ENCODE measurements at regions not wholly inside any gene's neighbourhood (a gene's known extent, or its start where the extent isn't known, plus 50 kb on each side); places are given as distances from the start of the nearest gene placed in this dataset.
"Not testable (repeated sequence)": the region's sequence is repeated elsewhere in the genome, so short reads cannot be mapped to it uniquely, and the experiment has no call there.

DNA sequence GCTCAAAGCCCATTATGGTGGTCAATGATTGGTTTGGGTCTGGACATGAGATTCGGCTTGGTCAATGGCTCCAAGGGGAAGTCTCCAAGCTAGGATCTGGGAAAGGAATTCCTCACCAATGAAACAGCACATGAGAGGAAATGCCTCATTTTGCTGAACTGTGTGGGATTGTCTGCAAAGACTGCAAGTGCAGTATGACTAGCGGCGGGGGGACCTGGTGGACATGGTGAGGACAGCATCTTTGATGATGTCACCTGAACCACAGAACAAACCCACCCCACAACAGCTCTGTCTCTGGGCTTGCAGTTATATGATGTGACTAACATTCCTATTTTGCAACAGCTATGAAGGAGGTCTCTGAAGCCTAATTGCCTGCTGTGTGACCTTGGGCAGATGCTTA lies 50.6 kb upstream of the NKD1 start:
- DNase-seq = no peak

DNA sequence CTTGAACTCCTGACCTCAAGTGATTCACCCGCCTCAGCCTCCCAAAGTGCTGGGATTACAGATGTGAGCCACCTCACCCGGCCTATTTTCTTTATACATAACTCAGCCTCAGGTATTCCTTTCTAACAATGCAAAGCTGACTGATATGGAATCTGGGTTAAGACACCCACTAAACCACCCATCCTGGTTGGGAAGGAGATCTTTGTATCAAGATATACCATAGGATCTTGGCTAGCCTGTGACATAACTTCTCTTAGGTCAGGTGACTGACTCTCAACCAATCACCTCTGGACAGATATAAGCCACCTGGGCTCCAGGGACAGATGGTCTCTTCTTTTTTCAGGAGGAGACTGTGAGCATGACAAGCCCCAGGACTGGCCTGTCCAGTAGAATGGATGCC lies 51.2 kb upstream of the NKD1 start:
- DNase-seq = no peak

DNA sequence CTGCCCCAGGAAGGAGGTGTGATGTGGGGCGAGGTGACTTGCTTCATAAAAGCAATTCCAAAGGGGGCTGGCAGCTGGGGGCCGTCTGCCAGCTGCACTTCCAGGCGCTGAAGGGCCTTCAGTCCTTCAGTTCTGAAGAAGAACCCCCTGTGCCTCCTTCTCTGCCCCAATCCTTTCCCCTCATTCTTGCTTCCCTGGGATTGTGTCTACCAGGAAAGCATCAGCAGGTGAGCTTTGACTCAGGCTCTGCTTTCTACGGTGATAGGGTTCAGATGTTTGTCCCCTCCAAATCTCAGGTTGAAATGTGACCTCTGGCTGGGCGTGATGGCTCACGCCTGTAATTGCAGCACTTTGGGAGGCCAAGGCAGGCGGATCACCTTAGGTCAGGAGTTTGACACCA lies 52.5 kb upstream of the NKD1 start:
- no peak for DNase-seq

DNA sequence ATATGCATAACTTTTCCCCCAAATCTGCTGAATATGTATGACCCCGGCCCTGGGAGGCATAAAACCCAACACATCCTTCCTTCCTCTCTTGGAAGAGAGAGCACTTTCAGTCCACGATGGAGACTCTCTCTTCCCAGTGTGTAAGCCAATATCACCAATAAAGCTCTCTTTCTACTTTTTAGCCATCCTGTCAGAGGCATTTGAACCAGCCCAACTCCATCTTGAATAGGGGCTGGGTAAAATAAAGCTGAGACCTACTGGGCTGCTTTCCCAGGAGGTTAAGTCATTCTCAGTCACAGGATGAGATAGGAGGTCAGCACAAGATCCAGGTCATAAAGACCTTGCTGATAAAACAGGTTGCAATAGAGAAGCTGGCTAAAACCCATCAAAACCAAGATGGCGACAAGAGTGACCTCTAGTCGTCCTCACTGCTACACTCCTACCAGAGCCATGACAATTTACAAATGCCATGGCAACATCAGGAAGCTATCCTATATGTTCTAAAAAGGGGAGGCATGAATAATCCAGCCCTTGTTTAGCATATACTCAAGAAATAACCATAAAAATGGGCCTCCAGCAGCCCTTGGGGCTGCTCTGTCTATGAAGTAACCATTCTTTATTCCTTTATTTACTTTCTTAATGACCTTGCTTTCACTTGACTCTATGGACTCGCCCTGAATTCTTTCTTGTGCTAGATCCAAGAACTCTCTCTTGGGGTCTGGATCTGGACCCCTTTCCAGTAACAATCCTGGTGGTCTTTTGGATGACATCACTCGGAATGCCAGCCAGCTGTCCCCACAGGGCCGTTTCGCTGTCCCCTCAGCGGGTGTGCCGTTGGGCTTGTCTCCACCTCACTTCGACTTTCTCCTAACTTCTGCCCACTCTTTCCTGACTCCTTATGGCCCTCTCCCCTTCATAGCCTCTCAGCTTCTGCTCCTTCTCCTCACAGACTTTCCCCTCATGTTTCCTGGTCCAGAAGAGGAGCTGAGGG lies 53.4 kb upstream of the NKD1 start:
- DNase-seq = no peak

DNA sequence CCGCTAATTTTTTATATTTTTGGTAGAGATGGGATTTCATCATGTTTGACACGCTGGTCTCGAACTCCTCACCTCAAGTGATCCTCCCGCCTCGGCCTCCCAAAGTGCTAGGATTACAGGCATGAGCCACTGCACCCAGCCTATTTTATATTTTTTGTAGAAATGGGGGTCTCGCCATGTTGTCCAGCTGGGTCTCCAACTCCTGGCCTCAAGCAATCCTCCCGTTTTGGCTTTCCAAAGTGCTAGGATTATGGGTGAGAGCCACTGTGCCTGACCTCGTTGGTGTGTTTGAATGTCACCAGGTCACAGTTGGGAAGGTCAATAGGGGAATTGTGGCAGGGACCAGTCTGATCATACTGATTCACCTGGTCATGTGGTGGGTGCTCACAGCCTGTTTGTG lies 56.7 kb upstream of the NKD1 start:
- DNase-seq = no peak

DNA sequence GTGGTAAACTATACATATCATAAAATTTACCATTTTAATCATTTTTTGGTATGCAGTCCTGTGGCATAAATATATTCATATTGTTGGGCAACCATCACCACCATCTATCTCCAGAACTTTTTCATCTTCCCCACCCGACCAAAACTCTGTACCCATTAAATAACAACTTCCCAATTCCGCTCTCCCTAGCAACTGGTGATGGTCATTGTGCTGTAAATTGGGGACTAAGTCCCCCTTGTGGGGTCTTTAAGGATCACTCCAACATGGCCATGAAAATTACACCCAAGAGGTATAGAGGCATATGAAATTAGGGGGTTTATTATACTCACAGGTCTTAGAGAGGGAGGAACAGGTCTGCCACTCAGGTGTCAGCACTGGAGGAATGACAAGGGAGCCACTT lies 57.4 kb upstream of the NKD1 start:
- DNase-seq = no peak

DNA sequence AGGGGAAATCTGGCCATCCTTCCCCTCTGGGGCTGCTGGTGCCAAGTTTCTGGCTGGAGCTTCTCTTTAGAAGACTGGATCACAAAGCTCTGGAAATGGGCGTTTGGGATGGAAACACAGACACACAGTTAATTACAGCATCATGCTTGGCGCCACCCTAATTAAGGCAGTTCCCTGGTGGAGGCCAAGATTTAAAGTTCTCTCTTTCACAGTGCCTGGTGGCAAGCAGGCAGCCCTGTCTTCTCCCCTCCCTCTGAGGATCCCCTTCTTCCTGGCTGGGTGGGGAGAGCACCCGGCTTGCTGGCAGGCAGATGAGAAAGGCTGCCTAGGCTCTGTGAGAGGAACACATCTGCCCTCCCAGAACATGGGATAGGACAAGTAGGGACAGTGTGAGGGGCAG lies 59.0 kb upstream of the NKD1 start:
- DNase-seq = no peak

DNA sequence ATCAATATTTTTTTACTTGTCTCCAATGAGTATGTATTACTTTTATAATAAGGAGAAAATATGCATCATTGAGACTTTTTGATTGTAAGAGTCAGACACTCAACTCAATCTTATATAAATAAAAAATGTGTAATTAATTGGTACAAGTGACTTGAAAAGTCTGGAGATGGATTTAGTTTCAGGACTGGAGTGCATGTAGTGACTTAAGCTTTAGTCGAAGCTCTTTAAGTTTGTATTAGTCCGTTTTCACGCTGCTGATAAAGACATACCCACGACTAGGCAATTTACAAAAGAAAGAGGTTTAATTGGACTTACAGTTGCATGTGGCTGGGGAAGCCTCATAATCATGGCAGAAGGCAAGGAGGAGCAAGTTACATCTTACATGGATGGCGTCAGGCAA lies 60.7 kb upstream of the NKD1 start:
- no peak for DNase-seq

DNA sequence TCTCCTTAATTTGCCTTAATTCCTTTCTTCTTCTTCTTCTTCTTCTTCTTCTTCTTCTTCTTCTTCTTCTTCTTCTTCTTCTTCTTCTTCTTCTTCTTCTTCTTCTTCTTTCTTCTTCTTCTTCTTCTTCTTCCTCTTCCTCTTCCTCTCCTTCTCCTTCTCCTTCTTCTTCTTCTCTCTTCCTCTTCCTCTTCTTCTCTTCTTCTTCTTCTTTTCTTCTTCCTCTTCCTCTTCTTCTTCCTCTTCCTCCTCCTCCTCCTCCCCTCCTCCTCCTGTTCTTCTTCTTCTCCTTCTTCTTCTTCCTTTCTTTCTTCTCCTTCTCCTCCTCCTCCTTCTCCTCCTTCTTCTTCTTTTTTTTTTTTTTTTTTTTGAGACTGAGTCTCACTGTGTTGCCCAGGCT lies 62.0 kb upstream of the NKD1 start:
- DNase-seq = not testable (repeated sequence)

DNA sequence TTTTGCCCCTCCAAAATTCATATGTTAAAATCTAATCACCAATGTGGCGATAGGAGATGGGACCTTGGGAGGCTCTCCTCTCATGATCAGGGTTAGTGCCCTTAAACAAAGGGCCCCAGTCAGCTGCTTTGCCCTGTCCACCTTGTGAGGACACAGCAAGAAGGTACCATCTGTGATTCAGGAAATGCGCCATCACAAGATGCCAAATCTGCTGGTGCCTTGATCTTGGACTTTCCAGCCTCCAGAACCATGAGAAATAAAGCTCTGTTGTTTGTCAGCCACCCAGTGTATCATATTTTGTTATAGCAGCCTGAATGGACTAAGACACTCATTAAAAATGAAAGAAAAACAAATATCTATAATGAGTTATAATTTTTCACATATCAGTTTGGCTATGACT lies 63.0 kb upstream of the NKD1 start:
- DNase-seq = no peak

DNA sequence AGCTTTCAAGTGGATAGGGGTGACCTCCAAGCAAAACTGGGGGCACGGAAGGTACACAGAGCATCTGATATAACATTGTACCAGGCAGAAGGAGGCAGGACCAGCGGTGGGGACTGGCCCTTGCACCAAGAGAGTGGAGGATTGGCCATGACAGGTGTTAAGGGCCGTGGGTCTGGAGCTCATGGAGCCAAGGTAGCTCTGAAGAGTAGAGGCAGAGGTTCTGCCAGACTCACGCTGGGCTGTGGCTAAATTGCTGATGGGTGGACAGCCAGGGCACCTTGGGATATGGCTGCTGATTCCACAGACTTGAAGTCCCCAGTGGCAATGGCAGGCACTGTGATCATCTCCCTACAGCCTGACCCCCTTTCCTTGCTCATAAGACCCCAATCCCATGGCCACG lies 65.9 kb upstream of the NKD1 start:
- no peak for DNase-seq

DNA sequence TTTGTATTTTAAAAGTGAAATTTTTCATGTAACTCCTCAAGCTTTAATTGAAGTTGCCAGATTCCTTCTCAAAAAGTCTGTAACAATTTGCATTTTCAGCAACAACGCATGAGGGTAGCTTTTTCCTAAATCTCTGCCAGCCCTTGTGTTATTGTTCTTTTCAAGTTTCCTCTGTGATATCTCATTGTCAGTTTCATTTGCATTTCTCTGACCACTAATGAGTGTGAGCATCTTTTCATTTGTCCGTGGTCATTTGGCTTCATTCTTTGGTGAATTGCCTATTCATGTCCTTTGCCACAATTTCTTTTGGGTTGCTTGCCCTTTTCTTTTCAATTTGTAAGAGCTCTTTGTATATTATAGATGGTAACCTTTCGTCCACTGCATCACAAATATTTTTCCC lies 68.0 kb upstream of the NKD1 start:
- DNase-seq = no peak

DNA sequence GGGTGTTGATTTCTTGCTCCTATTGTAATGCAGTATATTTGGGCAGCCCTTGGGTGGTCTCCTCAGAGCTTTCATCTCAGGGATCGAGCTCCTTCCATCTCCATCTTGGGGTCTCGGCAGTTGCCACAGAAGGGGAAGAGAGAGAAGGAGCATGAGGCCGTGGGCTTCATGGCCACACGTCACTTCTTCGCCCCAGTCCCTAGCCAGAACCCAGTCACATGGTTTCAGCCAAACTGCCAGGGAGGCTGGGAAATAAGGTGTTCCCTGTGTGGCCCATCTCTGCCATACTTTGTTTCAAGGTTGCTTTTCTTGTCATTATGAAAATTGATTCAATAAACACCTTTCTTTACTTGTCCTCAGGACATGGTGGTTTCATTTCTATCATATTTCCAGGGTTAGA lies 68.4 kb upstream of the NKD1 start:
- DNase-seq = no peak

DNA sequence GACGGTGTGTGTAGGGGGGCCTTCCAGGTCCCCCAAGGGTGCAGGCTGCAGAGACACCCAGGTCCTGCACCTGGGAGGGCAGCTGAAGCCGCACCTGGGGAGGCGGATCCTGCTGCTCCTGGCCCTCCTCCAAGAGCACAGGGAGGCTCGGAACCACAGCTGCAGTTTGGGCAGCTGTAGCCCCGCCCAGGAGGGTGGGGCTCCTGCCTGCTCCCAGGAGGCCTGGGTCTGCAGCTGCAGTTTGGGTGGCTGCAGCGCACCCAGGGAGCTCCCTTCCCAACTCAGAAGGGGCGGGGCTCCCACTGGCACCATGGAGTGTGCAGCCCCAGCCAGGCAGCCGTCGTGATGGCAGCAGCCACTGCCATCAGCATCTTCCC lies 69.4 kb upstream of the NKD1 start:
- DNase-seq = peak; percentile 86

DNA sequence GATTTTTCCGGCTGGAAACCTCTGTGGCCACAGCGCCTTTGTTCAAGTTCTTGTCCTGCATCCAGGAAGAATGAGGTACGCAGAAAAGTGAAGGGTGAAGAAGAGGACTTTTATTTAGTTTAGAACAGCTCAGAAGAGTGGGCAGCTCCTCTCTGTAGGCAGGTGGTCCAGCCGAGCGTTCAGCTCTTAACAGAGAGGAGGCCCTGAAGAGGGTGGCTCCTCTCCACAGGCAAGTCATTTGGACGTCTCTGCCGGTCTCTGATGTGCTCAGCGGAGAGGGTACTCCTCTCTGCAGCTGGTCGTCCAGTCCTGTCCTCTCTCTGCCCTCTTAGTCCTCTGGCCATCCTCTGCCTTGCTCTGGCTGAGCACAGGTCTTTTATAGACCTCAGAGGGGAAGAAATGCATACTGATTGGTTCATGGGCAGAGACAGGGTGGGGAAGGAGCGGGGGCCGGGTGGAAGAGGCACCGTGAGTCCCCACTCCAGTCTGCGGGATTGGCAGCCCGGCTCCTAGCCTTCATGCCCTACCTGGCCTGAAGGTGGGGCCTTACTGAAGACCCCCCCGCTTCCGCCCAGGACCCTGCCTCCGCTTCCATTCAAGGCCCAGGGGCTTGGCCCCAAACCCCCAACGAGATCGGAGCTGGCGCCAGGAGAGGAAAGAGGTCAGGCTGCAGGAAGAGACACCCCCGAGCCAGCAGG lies 70.0 kb upstream of the NKD1 start:
- DNase-seq = peak; percentile 86

DNA sequence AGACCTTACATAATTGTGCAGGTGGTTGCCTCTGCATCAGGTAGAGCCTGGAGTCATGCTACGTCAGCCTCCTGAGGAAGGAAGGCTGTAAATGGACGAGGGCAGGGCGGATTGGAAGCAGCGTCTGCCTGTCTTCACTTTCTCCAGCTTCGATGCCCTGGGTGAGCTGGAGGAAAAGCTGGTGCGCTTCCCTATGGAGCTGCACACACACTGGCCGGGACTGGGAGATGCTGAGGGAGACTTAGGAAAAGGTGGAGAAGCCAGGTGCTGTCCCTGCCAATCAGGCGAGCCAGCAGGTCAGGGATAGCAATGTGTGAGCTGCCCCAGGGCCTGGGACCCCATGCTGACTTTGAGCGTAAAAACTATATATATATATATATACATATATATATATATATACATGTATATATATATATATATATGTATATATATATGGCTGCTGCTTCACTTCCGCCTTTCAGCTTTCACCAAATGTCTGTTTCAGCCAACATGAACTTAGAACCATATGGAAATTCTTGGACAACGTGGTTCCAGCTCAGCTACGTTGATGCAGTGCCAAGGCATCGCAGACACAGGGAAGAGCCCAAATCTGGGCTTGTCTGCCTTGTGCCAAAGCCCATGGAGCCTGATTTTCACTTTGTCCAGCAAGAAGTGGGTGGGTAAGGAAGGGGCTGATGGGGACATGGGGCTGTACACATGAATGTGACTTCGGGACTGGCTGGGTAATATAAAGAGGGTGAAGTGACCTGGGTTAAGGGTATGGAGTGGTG lies 71.5 kb upstream of the NKD1 start:
- DNase-seq = no peak

DNA sequence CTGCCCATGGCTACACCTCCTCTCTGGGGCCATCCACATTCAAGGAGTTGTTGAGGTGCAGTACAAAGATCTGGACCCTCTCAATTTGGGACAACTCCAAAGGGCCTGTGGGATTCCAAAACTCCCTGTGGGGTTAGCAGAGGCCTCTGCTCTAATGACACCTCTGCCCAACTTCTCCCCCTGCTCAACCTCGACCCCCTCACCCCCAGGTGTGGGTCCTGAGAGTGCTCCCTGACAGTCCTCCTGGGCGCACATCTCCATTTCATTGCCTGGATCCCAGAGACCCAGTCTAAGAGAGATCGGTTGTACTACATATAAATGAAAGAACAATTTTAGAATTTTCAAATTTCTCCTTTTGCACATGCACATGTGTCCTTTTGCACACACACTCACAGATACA lies 73.0 kb upstream of the NKD1 start:
- DNase-seq = no peak

DNA sequence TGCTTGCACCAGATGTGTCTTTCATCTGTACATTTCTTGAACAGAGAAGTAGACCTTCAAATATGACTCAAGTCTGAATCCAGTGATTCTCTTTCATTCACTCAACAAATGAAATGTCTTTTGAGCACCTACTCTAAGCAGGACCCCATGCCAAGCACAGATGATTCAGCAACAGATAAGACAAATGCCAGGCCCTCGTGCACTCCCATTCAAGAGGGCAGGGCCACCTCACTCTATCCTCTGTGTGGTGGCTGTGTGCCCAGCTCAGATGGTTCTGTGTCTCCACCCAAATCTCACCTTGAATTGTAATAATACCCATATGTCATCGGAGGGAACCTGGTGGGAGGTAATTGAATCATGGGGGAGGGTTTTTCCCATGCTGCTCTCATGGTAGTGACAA lies 74.1 kb upstream of the NKD1 start:
- no peak for DNase-seq

DNA sequence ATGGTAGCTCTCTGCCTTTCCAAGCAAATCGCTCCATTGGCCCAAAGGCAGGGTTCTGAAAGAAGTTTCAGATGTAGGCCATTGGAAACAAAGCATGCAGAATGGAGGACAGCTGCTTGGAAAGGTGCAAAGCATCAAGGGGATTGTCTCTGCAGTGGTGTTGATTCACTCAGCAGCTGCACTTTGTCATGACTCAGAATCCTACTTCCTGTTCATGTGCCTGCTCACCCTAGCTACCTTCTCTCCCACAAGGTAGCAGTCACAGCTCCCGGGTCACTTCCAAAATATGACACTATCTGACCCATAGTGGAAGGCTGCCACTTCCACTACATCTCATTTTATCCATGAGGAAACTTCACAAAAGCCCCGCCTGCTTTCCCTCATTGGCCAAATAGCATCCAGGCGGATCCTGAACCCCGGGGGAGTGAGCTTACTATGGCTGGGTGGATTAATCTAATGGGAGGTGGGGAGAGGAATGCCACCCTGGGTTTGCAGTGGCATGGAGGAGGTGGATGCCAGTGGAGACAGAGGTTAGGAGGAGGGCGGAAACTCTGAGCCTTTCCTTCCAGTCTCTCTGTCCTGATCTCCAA lies 74.7 kb upstream of the NKD1 start:
- peak; percentile 44 for DNase-seq

DNA sequence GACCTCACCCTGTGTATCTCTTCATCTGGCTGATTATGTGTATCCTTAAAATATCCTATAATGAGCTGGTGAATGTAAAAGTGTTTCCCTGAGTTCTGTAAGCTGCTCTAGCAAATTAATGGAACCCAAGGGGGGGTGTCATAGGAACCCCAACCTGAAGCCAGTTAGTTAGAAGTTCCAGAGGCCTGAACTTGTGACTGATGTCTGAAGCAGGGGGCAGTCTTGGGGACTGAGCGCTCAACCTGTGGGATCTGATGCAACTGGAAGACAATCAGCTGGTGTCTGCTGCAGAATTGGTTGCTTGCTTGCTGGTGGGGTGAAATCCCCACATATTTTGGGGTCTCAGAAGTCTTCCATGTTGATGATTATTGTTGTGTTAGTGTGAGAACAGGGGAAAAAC lies 75.7 kb upstream of the NKD1 start:
- DNase-seq = no peak

DNA sequence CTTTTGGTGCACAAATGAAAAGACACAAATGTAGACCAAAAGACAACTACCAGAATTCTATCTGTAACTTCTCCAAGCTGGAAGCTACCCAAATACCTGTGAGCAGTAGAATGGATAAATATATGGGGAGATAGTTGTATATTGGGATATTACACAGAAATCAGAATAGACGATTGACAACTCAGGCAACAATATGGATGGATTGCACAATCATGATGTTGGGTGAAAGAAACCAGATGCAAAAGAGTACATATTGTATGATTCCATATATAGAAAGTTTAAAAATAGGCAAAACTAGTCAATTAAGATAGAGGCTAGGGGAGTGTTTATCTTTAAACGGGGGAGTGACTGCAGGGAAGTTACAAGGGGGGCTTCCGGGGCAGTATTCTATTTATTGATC lies 77.5 kb upstream of the NKD1 start:
- DNase-seq = no peak

DNA sequence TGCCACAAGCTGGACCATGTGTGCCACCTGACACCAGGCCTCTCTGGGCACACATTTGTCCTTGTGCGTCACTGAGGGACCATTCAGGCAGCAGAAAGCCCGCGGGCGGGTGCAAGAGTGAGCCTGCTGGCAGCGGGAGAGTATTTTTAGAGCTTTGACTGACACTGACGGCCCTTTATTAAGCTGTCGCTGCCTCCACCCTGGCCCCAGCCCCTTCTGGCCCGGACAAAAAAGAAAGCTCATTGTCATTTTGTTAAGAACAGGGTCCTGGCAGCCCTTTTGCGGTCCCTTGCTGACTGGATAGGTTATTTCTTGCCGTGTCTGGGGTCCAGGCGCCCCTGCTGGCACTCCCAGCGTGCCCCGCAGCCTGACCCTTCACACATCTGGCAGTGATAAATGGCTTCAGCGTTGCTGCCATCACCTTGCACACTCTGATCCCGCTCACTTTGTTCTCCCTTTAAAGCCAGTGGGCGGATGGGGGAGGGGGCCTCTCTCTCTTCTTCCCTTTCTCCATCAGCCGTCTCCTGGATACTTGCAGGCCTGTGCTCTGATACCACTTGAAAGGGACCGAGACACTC lies 78.4 kb upstream of the NKD1 start:
- peak; percentile 68 for DNase-seq

All from NCI-H510A treated with DMSO at 0.1 percent for 48 hours (cell line).